ENCODE measurements at regions not wholly inside any gene's neighbourhood (a gene's known extent, or its start where the extent isn't known, plus 50 kb on each side); places are given as distances from the start of the nearest gene placed in this dataset.

DNA sequence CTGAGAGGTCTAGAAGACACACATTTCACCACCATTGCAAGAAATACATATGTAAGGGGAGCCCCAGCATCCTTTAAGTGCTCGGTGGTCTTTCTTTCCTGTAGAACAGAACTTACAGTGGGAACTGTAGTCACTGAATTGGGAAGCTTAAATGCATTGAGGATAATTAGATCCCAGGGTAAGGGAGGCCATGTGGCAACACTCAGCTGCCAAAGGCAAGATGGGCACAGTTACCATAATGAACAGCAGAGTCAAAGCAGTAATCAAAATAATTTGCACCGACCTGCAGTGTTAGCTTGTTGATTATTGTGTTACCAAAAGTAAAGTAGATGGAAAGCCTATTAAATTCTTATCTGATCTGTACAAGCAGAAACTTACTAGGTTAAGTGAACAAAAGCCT lies 291.2 kb upstream of the PCDH20 start:
- TF ChIP-seq YY1 (IDR thresholded peaks at IDR 0.05; ENCODE audit: extremely low read depth, insufficient replicate concordance, low read depth, low read length) (no peak), SP1 (IDR thresholded peaks at IDR 0.05; ENCODE audit: low read depth) (no peak), ZFX (IDR thresholded peaks at IDR 0.05) (no peak), FOSL1 (IDR thresholded peaks at IDR 0.05; ENCODE audit: low read depth) (no peak), REST (IDR thresholded peaks at IDR 0.05; ENCODE audit: low read depth) (no peak), EZH2phosphoT487 (IDR thresholded peaks at IDR 0.05; ENCODE audit: borderline replicate concordance) (no peak), RAD21 (IDR thresholded peaks at IDR 0.05; ENCODE audit: low read depth) (no peak), EGR1 (IDR thresholded peaks at IDR 0.05; ENCODE audit: low read depth) (no peak), ZNF274 (IDR thresholded peaks at IDR 0.05; ENCODE audit: low read depth, low read length) (no peak), SRF (IDR thresholded peaks at IDR 0.05; ENCODE audit: low read depth) (no peak)
- TF ChIP-seq, protein P1, sequence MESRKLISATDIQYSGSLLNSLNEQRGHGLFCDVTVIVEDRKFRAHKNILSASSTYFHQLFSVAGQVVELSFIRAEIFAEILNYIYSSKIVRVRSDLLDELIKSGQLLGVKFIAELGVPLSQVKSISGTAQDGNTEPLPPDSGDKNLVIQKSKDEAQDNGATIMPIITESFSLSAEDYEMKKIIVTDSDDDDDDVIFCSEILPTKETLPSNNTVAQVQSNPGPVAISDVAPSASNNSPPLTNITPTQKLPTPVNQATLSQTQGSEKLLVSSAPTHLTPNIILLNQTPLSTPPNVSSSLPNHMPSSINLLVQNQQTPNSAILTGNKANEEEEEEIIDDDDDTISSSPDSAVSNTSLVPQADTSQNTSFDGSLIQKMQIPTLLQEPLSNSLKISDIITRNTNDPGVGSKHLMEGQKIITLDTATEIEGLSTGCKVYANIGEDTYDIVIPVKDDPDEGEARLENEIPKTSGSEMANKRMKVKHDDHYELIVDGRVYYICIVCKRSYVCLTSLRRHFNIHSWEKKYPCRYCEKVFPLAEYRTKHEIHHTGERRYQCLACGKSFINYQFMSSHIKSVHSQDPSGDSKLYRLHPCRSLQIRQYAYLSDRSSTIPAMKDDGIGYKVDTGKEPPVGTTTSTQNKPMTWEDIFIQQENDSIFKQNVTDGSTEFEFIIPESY (IDR thresholded peaks at IDR 0.05; ENCODE audit: extremely low read depth, insufficient replicate concordance, low read length), result no peak
- TF ChIP-seq, protein P2, sequence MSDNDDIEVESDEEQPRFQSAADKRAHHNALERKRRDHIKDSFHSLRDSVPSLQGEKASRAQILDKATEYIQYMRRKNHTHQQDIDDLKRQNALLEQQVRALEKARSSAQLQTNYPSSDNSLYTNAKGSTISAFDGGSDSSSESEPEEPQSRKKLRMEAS (IDR thresholded peaks at IDR 0.05), result no peak
- Histone ChIP-seq H3K4me2 (ENCODE audit: low read length) (no peak overlapping the region), H3K9me3 (ENCODE audit: control insufficient read depth in 1 of 2, insufficient read depth in 1 of 2, low read depth in 1 of 2, low read length in 2 of 2) (no peaks in the 10 kb centered on the region; a peak in 1 of 4 replicates), H3K27me3 (ENCODE audit: insufficient read depth, low read length) (no peaks in the 10 kb centered on the region), H3K27ac (ENCODE audit: low read depth, low read length) (no peak overlapping the region), H3K4me1 (ENCODE audit: control insufficient read depth in 1 of 2, insufficient read depth in 2 of 2, low read length in 2 of 2) (no peaks in the 10 kb centered on the region), H3K79me2 (ENCODE audit: insufficient read depth, low read length) (no peaks in the 10 kb centered on the region), H3K9ac (ENCODE audit: low read length) (no peak overlapping the region), H3K9me2 (ENCODE audit: insufficient read depth) (no peaks in the 10 kb centered on the region), H2AFZ (ENCODE audit: low read depth, low read length, poor library complexity, severe bottlenecking) (no peak overlapping the region), H3K36me3 (ENCODE audit: control insufficient read depth in 1 of 2, insufficient read depth in 2 of 2, low read length in 2 of 2) (no peaks in the 10 kb centered on the region), H4K20me1 (ENCODE audit: insufficient read depth) (no peaks in the 10 kb centered on the region), H3K4me3 (replicated peaks in 1 of 2; ENCODE audit: low read depth in 1 of 2, low read length in 2 of 2) (no peak overlapping the region)
- ChIA-PET POLR2A (no interaction called here), RAD21 (ENCODE audit: low non-redundant PET in 1 of 2, low total read pairs in 2 of 2, uncharacterized antibody in 2 of 2, unreplicated experiment in 2 of 2) (no interaction called here), CTCF (no interaction called here)
- ATAC-seq, result no peak
- no peak for DNase-seq (ENCODE audit: low read depth, low spot score)
- BruUV-seq (replicated peaks), result no TSS peak
- intact Hi-C loops (cut with micrococcal nuclease), result no loop called here

Measured in HCT116 (cell line).